GM12878 (cell line): ENCODE measurements at regions not wholly inside any gene's neighbourhood (a gene's known extent, or its start where the extent isn't known, plus 50 kb on each side); places are given as distances from the start of the nearest gene placed in this dataset.

ENCODE experiments used
- CHD2 ChIP-seq: IDR thresholded peaks from 2 replicates; pipeline ENCODE4 v1.6.1; 2011; ENCODE audit warnings: low read depth, low read length, improper control_type of control experiment, borderline replicate concordance
- CREM ChIP-seq: IDR thresholded peaks from 2 replicates; pipeline ENCODE4 v1.6.1; 2014; ENCODE audit warnings: antibody characterized with exemption, low read depth
- EED ChIP-seq: sonication (generic); IDR thresholded peaks from 2 replicates; pipeline ENCODE4 v1.6.1; 2016; ENCODE audit warnings: antibody characterized with exemption, low read depth
- HCFC1 ChIP-seq: fragments of 150-350 bp; IDR thresholded peaks from 2 replicates; pipeline ENCODE4 v1.6.1; 2014; ENCODE audit warnings: low read length
- KDM1A ChIP-seq: fragments of 200-600 bp; sonication (generic); IDR thresholded peaks from 2 replicates; pipeline ENCODE4 v1.6.1; 2016; ENCODE audit warnings: borderline replicate concordance
- KLF5 ChIP-seq: fragments of 450-650 bp; IDR thresholded peaks from 2 replicates; pipeline ENCODE4 v1.6.1; 2014; ENCODE audit warnings: mild to moderate bottlenecking; ENCODE audit not compliant: partially characterized antibody
- LARP7 ChIP-seq: fragments of 450-650 bp; IDR thresholded peaks from 2 replicates; pipeline ENCODE4 v1.6.1; 2017; ENCODE audit warnings: mild to moderate bottlenecking
- NBN ChIP-seq: fragments of 450-650 bp; IDR thresholded peaks from 2 replicates; pipeline ENCODE4 v1.6.1; 2016
- PAX8 ChIP-seq: fragments of 450-650 bp; IDR thresholded peaks from 2 replicates; pipeline ENCODE4 v1.6.1; 2017; ENCODE audit warnings: mild to moderate bottlenecking, moderate library complexity
- RELA ChIP-seq: fragments of 450-650 bp; IDR thresholded peaks from 2 replicates; pipeline ENCODE4 v1.8.0; 2014; ENCODE audit warnings: borderline replicate concordance; ENCODE audit not compliant: partially characterized antibody
- SIN3A ChIP-seq: IDR thresholded peaks from 2 replicates; pipeline ENCODE4 v1.6.1; 2012; ENCODE audit warnings: low read depth, low read length, improper control_type of control experiment
- SMAD1 ChIP-seq: fragments of 450-650 bp; IDR thresholded peaks from 2 replicates; pipeline ENCODE4 v1.6.1; 2018; ENCODE audit warnings: mild to moderate bottlenecking, low read depth; ENCODE audit not compliant: partially characterized antibody
- SMAD5 ChIP-seq: IDR thresholded peaks from 2 replicates; pipeline ENCODE4 v1.6.1; 2016; ENCODE audit warnings: antibody characterized with exemption, low read depth
- SMC3 ChIP-seq: IDR thresholded peaks from 2 replicates; pipeline ENCODE4 v1.6.1; 2011; ENCODE audit warnings: low read length, improper control_type of control experiment, borderline replicate concordance
- STAT3 ChIP-seq: IDR thresholded peaks from 2 replicates; pipeline ENCODE4 v1.6.1; 2011; ENCODE audit warnings: low read depth, low read length, improper control_type of control experiment
- SUPT20H ChIP-seq: IDR thresholded peaks from 2 replicates; pipeline ENCODE4 v1.6.1; 2011; ENCODE audit warnings: low read depth, mild to moderate bottlenecking, low read length, moderate library complexity, borderline replicate concordance; ENCODE audit not compliant: control insufficient read depth
- TAF1 ChIP-seq: IDR thresholded peaks from 2 replicates; pipeline ENCODE4 v1.6.1; 2011; ENCODE audit warnings: mild to moderate bottlenecking, low read depth, low read length, borderline replicate concordance
- TCF7 ChIP-seq: IDR thresholded peaks from 2 replicates; pipeline ENCODE4 v1.6.1; 2014; ENCODE audit warnings: antibody characterized with exemption, borderline replicate concordance
- ZSCAN29 ChIP-seq: fragments of 450-650 bp; IDR thresholded peaks from 2 replicates; pipeline ENCODE4 v1.6.1; 2017; ENCODE audit warnings: mild to moderate bottlenecking, moderate library complexity
- ZZZ3 ChIP-seq: IDR thresholded peaks from 2 replicates; pipeline ENCODE4 v1.6.1; 2011; ENCODE audit warnings: low read depth; ENCODE audit not compliant: control insufficient read depth, insufficient read length
- TF ChIP-seq, protein P1 (sequence below): IDR thresholded peaks from 2 replicates; pipeline ENCODE4 v1.6.1; 2011; ENCODE audit warnings: borderline replicate concordance, low read depth, mild to moderate bottlenecking, moderate library complexity, mixed read lengths, low read length; ENCODE audit not compliant: insufficient read depth; ENCODE audit errors: extremely low read length
- TF ChIP-seq, protein P2 (sequence below): IDR thresholded peaks from 2 replicates; pipeline ENCODE4 v1.6.1; 2011; ENCODE audit warnings: low read depth, low read length, improper control_type of control experiment, borderline replicate concordance
- TF ChIP-seq, protein P3 (sequence below): fragments of 450-650 bp; IDR thresholded peaks from 2 replicates; pipeline ENCODE4 v1.6.1; 2017; ENCODE audit warnings: borderline replicate concordance
- TF ChIP-seq, protein P4 (sequence below): IDR thresholded peaks from 2 replicates; pipeline ENCODE4 v1.6.1; 2012; ENCODE audit warnings: low read length, inconsistent platforms
- TF ChIP-seq, protein P5 (sequence below): fragments of 450-650 bp; IDR thresholded peaks from 2 replicates; pipeline ENCODE4 v1.6.1; 2017; ENCODE audit warnings: mild to moderate bottlenecking, low read depth, inconsistent platforms; ENCODE audit not compliant: poor library complexity, severe bottlenecking
- TF ChIP-seq, protein P6 (sequence below): fragments of 150-350 bp; IDR thresholded peaks from 2 replicates; pipeline ENCODE4 v1.6.1; 2014; ENCODE audit warnings: mild to moderate bottlenecking, low read depth, low read length

DNA sequence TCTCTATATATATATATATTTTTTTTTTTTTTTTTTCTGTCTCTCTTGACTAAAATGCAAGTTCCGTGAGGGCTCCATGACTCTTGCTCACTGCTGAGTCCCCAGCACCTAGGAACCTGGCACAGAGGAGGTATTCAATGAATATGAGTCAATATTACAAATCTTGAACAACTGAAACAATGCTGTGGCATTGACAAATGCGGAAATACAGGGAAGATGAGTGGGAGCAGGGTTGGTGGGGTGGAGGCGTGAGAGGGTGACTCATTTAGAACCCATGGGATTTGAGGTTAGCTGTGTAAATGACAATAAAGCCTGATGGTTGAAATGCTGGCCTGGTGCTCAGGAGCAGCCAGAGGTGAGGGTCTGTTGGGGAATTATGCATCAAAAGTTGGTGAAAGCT lies 121.7 kb upstream of the FUT8 start (continued):
- TF ChIP-seq, protein P1, sequence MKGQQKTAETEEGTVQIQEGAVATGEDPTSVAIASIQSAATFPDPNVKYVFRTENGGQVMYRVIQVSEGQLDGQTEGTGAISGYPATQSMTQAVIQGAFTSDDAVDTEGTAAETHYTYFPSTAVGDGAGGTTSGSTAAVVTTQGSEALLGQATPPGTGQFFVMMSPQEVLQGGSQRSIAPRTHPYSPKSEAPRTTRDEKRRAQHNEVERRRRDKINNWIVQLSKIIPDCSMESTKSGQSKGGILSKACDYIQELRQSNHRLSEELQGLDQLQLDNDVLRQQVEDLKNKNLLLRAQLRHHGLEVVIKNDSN = no peak
- TF ChIP-seq EED = peak; percentile 96
- no peak for TF ChIP-seq SMC3
- TF ChIP-seq TCF7 = no peak
- TF ChIP-seq ZZZ3 = no peak
- TF ChIP-seq SUPT20H = no peak
- TF ChIP-seq, protein P2, sequence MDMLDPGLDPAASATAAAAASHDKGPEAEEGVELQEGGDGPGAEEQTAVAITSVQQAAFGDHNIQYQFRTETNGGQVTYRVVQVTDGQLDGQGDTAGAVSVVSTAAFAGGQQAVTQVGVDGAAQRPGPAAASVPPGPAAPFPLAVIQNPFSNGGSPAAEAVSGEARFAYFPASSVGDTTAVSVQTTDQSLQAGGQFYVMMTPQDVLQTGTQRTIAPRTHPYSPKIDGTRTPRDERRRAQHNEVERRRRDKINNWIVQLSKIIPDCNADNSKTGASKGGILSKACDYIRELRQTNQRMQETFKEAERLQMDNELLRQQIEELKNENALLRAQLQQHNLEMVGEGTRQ = no peak
- no peak for TF ChIP-seq HCFC1
- no peak for TF ChIP-seq SMAD5
- peak; percentile 72; the same call in 1 of the 2 replicates for TF ChIP-seq CREM
- TF ChIP-seq, protein P3, sequence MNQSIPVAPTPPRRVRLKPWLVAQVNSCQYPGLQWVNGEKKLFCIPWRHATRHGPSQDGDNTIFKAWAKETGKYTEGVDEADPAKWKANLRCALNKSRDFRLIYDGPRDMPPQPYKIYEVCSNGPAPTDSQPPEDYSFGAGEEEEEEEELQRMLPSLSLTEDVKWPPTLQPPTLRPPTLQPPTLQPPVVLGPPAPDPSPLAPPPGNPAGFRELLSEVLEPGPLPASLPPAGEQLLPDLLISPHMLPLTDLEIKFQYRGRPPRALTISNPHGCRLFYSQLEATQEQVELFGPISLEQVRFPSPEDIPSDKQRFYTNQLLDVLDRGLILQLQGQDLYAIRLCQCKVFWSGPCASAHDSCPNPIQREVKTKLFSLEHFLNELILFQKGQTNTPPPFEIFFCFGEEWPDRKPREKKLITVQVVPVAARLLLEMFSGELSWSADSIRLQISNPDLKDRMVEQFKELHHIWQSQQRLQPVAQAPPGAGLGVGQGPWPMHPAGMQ = no peak
- TF ChIP-seq SMAD1 = no peak
- TF ChIP-seq KLF5 = no peak
- TF ChIP-seq CHD2 = no peak
- TF ChIP-seq, protein P4, sequence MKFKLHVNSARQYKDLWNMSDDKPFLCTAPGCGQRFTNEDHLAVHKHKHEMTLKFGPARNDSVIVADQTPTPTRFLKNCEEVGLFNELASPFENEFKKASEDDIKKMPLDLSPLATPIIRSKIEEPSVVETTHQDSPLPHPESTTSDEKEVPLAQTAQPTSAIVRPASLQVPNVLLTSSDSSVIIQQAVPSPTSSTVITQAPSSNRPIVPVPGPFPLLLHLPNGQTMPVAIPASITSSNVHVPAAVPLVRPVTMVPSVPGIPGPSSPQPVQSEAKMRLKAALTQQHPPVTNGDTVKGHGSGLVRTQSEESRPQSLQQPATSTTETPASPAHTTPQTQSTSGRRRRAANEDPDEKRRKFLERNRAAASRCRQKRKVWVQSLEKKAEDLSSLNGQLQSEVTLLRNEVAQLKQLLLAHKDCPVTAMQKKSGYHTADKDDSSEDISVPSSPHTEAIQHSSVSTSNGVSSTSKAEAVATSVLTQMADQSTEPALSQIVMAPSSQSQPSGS = peak; percentile 58; the same call in 1 of the 2 replicates
- TF ChIP-seq STAT3 = no peak
- TF ChIP-seq ZSCAN29 = no peak
- no peak for TF ChIP-seq TAF1
- TF ChIP-seq LARP7 = no peak
- TF ChIP-seq, protein P5, sequence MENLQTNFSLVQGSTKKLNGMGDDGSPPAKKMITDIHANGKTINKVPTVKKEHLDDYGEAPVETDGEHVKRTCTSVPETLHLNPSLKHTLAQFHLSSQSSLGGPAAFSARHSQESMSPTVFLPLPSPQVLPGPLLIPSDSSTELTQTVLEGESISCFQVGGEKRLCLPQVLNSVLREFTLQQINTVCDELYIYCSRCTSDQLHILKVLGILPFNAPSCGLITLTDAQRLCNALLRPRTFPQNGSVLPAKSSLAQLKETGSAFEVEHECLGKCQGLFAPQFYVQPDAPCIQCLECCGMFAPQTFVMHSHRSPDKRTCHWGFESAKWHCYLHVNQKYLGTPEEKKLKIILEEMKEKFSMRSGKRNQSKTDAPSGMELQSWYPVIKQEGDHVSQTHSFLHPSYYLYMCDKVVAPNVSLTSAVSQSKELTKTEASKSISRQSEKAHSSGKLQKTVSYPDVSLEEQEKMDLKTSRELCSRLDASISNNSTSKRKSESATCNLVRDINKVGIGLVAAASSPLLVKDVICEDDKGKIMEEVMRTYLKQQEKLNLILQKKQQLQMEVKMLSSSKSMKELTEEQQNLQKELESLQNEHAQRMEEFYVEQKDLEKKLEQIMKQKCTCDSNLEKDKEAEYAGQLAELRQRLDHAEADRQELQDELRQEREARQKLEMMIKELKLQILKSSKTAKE = no peak
- no peak for TF ChIP-seq PAX8
- no peak for TF ChIP-seq SIN3A
- TF ChIP-seq RELA = no peak
- TF ChIP-seq KDM1A = no peak
- TF ChIP-seq, protein P6, sequence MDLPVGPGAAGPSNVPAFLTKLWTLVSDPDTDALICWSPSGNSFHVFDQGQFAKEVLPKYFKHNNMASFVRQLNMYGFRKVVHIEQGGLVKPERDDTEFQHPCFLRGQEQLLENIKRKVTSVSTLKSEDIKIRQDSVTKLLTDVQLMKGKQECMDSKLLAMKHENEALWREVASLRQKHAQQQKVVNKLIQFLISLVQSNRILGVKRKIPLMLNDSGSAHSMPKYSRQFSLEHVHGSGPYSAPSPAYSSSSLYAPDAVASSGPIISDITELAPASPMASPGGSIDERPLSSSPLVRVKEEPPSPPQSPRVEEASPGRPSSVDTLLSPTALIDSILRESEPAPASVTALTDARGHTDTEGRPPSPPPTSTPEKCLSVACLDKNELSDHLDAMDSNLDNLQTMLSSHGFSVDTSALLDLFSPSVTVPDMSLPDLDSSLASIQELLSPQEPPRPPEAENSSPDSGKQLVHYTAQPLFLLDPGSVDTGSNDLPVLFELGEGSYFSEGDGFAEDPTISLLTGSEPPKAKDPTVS = no peak
- TF ChIP-seq NBN = no peak
